Tibial artery (tissue), 4 donors: ENCODE measurements at regions not wholly inside any gene's neighbourhood (a gene's known extent, or its start where the extent isn't known, plus 50 kb on each side); places are given as distances from the start of the nearest gene placed in this dataset.
"Not testable (repeated sequence)": the region's sequence is repeated elsewhere in the genome, so short reads cannot be mapped to it uniquely, and the experiment has no call there.

Experiments
- DNase-seq, 2 donors: peaks; one replicate each; pipeline ENCODE4 v3.0.0-alpha.2; 2019
- H3K27ac ChIP-seq, 2 donors: fragments of 200-600 bp; sonication (generic) in 1 of 2; 1 replicate in 1 of 2; 2 replicates in 1 of 2; pipeline ENCODE4 v1.5.1; 2018 to 2019; ENCODE audit warnings: mild to moderate bottlenecking in 1 of 2
- H3K27me3 ChIP-seq, 2 donors: fragments of 200-600 bp; sonication (generic) in 1 of 2; one replicate each; pipeline versions ENCODE4 v1.5.1 to v1.6.0; 2016 to 2019
- H3K36me3 ChIP-seq, 3 donors: fragments of 200-600 bp; sonication (generic) in 2 of 3; one replicate each; pipeline ENCODE4 v1.5.1; 2016 to 2019; ENCODE audit warnings: mild to moderate bottlenecking in 2 of 3
- H3K4me1 ChIP-seq, 4 donors: fragments of 200-600 bp; sonication (generic) in 2 of 4; 1 replicate in 3 of 4; 2 replicates in 1 of 4; pipeline ENCODE4 v1.5.1; 2016 to 2019
- H3K4me3 ChIP-seq, 2 donors: fragments of 200-600 bp; sonication (generic) in 1 of 2; 1 replicate in 1 of 2; 2 replicates in 1 of 2; pipeline ENCODE4 v1.5.1; 2018 to 2019; ENCODE audit warnings: mild to moderate bottlenecking in 2 of 2
- H3K9me3 ChIP-seq, 3 donors: fragments of 200-600 bp; sonication (generic) in 1 of 3; one replicate each; pipeline ENCODE4 v1.5.1; 2016 to 2019
- CTCF ChIP-seq, 2 experiments: fragments of 200-600 bp in 1 of 2; fragments of 450-650 bp in 1 of 2; IDR thresholded peaks; one replicate each; pipeline ENCODE4 v1.5.1; 2017 to 2019; ENCODE audit warnings: antibody characterized with exemption in 2 of 2, mild to moderate bottlenecking in 1 of 2, moderate library complexity in 1 of 2
- intact Hi-C: fragments of 100-400 bp; cut with DNase I; formaldehyde crosslinking; loops from one replicate; pipeline ENCODE4 v1.15.0; 2023; ENCODE audit warnings: low total_unique reads

GRCh38 chr2:66145490-66145889, 289.4 kb upstream of the MEIS1 start:
- Histone ChIP-seq H3K4me3 (no peak overlapping the region), H3K27me3 (no peaks in the 10 kb centered on the region), H3K27ac (no peak overlapping the region), H3K9me3 (no peaks in the 10 kb centered on the region), H3K4me1 (no peaks in the 10 kb centered on the region), H3K36me3 (no peaks in the 10 kb centered on the region)
- no peak for TF ChIP-seq CTCF (IDR thresholded peaks at IDR 0.05)
- DNase-seq = no peak
- intact Hi-C loops = no loop called here

GRCh38 chr2:66144324-66144723, 290.6 kb upstream of the MEIS1 start:
- H3K4me3 ChIP-seq, H3K9me3 ChIP-seq, H3K36me3 ChIP-seq, intact Hi-C loops, DNase-seq, H3K27ac ChIP-seq, H3K4me1 ChIP-seq, H3K27me3 ChIP-seq: not testable (repeated sequence)

- H3K27ac ChIP-seq = no peak overlapping the region
- H3K4me3 ChIP-seq = no peak overlapping the region
- H3K36me3 ChIP-seq = no peaks in the 10 kb centered on the region
- H3K4me1 ChIP-seq = no peaks in the 10 kb centered on the region
- H3K9me3 ChIP-seq = no peaks in the 10 kb centered on the region
- intact Hi-C loops = no loop called here
- H3K27me3 ChIP-seq = no peaks in the 10 kb centered on the region
- no peak for TF ChIP-seq CTCF (IDR thresholded peaks at IDR 0.05)
- DNase-seq = no peak
These were observed 297.3 kb upstream of the MEIS1 start for GRCh38 chr2:66137606-66138130.

- intact Hi-C loops = no loop called here
- no peak overlapping the region for H3K4me3 ChIP-seq
- no peaks in the 10 kb centered on the region for H3K9me3 ChIP-seq
- H3K27ac ChIP-seq = no peak overlapping the region
- DNase-seq = no peak
- no peaks in the 10 kb centered on the region for H3K27me3 ChIP-seq
- TF ChIP-seq CTCF (IDR thresholded peaks at IDR 0.05) = no peak
- no peaks in the 10 kb centered on the region for H3K36me3 ChIP-seq
- no peaks in the 10 kb centered on the region for H3K4me1 ChIP-seq
These were observed 300.7 kb upstream of the MEIS1 start for GRCh38 chr2:66134138-66134701.

GRCh38 chr2:66127656-66128055, 307.3 kb upstream of the MEIS1 start:
- H3K9me3 ChIP-seq = no peaks in the 10 kb centered on the region
- no peak for DNase-seq
- intact Hi-C loops = no loop called here
- TF ChIP-seq CTCF (IDR thresholded peaks at IDR 0.05) = no peak
- H3K36me3 ChIP-seq = no peaks in the 10 kb centered on the region
- no peak overlapping the region for H3K27ac ChIP-seq
- H3K4me3 ChIP-seq = no peak overlapping the region
- no peaks in the 10 kb centered on the region for H3K4me1 ChIP-seq
- no peaks in the 10 kb centered on the region for H3K27me3 ChIP-seq

- Histone ChIP-seq H3K36me3 (no peaks in the 10 kb centered on the region), H3K9me3 (no peaks in the 10 kb centered on the region), H3K27ac (no peak overlapping the region), H3K27me3 (no peaks in the 10 kb centered on the region), H3K4me1 (no peaks in the 10 kb centered on the region), H3K4me3 (no peak overlapping the region)
- TF ChIP-seq CTCF (IDR thresholded peaks at IDR 0.05) = no peak
- no peak for DNase-seq
- intact Hi-C loops = no loop called here
These were observed 307.9 kb upstream of the MEIS1 start for GRCh38 chr2:66127061-66127460.
